ENCODE measurements at regions not wholly inside any gene's neighbourhood (a gene's known extent, or its start where the extent isn't known, plus 50 kb on each side); places are given as distances from the start of the nearest gene placed in this dataset.

- Histone ChIP-seq H3K9ac (replicated peaks; ENCODE audit: extremely low read depth, insufficient read depth, low read length) (no peak overlapping the region), H3K36me3 (ENCODE audit: control insufficient read depth in 2 of 2, extremely low read depth in 1 of 2, insufficient read depth in 2 of 2, low read length in 2 of 2) (no peaks in the 10 kb centered on the region), H3K27me3 (ENCODE audit: control insufficient read depth in 2 of 2, insufficient read depth in 2 of 2, low read length in 2 of 2) (no peaks in the 10 kb centered on the region), H3K27ac (ENCODE audit: insufficient read depth, low read depth, low read length) (no peak overlapping the region), H3K79me2 (ENCODE audit: control insufficient read depth, insufficient read depth, low read length) (peaks cover 5% of the 10 kb centered on the region), H3K4me2 (ENCODE audit: insufficient read depth, low read length) (no peak overlapping the region), H2AFZ (ENCODE audit: low read depth, low read length) (no peak overlapping the region), H3K4me3 (replicated peaks in 1 of 3; ENCODE audit: insufficient read depth in 1 of 3, low read depth in 1 of 3, low read length in 3 of 3) (no peak overlapping the region), H3K4me1 (ENCODE audit: control insufficient read depth, extremely low read depth, insufficient read depth, low read length) (peaks cover 18% of the 10 kb centered on the region), H3K9me1 (replicated peaks; ENCODE audit: control insufficient read depth, extremely low read depth, insufficient read depth, low read length) (no peaks in the 10 kb centered on the region), H3K9me3 (replicated peaks; ENCODE audit: control insufficient read depth, insufficient read depth, low read length) (no peaks in the 10 kb centered on the region), H4K20me1 (replicated peaks; ENCODE audit: control insufficient read depth, extremely low read depth, insufficient read depth, low read length) (no peaks in the 10 kb centered on the region)
- dilution Hi-C loops (cut with MboI; ENCODE audit: extremely low pct_ligation_motif_present, low sequenced_read_pairs) (no loop called here), intact Hi-C loops (cut with micrococcal nuclease) (no loop called here)
- CTCF ChIA-PET = no interaction called here
- TF ChIP-seq POLR2AphosphoS5 (IDR thresholded peaks at IDR 0.05; ENCODE audit: insufficient read depth, low read depth, low read length) (no peak), MYC (IDR thresholded peaks at IDR 0.05; ENCODE audit: low read depth, low read length) (no peak), GATA2 (IDR thresholded peaks at IDR 0.05; ENCODE audit: insufficient read depth, insufficient read length, low read depth, low read length) (no peak), FOS (IDR thresholded peaks at IDR 0.05; ENCODE audit: borderline replicate concordance, insufficient read depth, low read length) (no peak), EZH2 (IDR thresholded peaks at IDR 0.05; ENCODE audit: borderline replicate concordance, low read depth, low read length, severe bottlenecking) (no peak), JUN (IDR thresholded peaks at IDR 0.05; ENCODE audit: borderline replicate concordance, insufficient read depth, insufficient read length, low read depth) (no peak)
- POLR2A ChIA-PET = no interaction called here
- BruUV-seq (replicated peaks) = no TSS peak
- FAIRE-seq (no peak), DNase-seq (ENCODE audit: low read depth, low spot score) (no peak)
Observed at GRCh38 chr4:3382251-3382650, 59.5 kb upstream of the HGFAC start.

GRCh38 chr4:3384391-3384770 is 57.4 kb upstream of the HGFAC start:
- DNase-seq (ENCODE audit: low read depth, low spot score) (no peak), FAIRE-seq (peak; percentile 24)
- H3K36me3 ChIP-seq (ENCODE audit: control insufficient read depth in 2 of 2, extremely low read depth in 1 of 2, insufficient read depth in 2 of 2, low read length in 2 of 2) = no peaks in the 10 kb centered on the region
- no peak overlapping the region for H3K4me2 ChIP-seq (ENCODE audit: insufficient read depth, low read length)
- no peaks in the 10 kb centered on the region for H3K9me1 ChIP-seq (replicated peaks; ENCODE audit: control insufficient read depth, extremely low read depth, insufficient read depth, low read length)
- POLR2A ChIA-PET = no interaction called here
- TF ChIP-seq MYC (IDR thresholded peaks at IDR 0.05; ENCODE audit: low read depth, low read length) = no peak
- TF ChIP-seq FOS (IDR thresholded peaks at IDR 0.05; ENCODE audit: borderline replicate concordance, insufficient read depth, low read length) = no peak
- TF ChIP-seq EZH2 (IDR thresholded peaks at IDR 0.05; ENCODE audit: borderline replicate concordance, low read depth, low read length, severe bottlenecking) = no peak
- no peak for TF ChIP-seq JUN (IDR thresholded peaks at IDR 0.05; ENCODE audit: borderline replicate concordance, insufficient read depth, insufficient read length, low read depth)
- no peak for TF ChIP-seq MAX (IDR thresholded peaks at IDR 0.05; ENCODE audit: insufficient read depth, insufficient read length)
- TF ChIP-seq GATA2 (IDR thresholded peaks at IDR 0.05; ENCODE audit: insufficient read depth, insufficient read length, low read depth, low read length) = no peak
- TF ChIP-seq CTCF (IDR thresholded peaks at IDR 0.05; ENCODE audit: extremely low read depth in 1 of 2, insufficient read depth in 1 of 2, low read depth in 1 of 2, low read length in 2 of 2) = no peak
- TF ChIP-seq POLR2A (IDR thresholded peaks at IDR 0.05; ENCODE audit: low read depth, low read length) = no peak
- no peak for TF ChIP-seq POLR2AphosphoS5 (IDR thresholded peaks at IDR 0.05; ENCODE audit: insufficient read depth, low read depth, low read length)
- H3K9ac ChIP-seq (replicated peaks; ENCODE audit: extremely low read depth, insufficient read depth, low read length) = no peak overlapping the region
- intact Hi-C loops (cut with micrococcal nuclease) (no loop called here), dilution Hi-C loops (cut with MboI; ENCODE audit: extremely low pct_ligation_motif_present, low sequenced_read_pairs) (no loop called here)
- CTCF ChIA-PET = interaction anchor here (1.2 kb wide), 2 partner anchors 15 to 24 kb away, joined by 4 read pairs; no protein-coding TSS in a partner anchor
- H3K4me1 ChIP-seq (ENCODE audit: control insufficient read depth, extremely low read depth, insufficient read depth, low read length) = peaks cover 37% of the 10 kb centered on the region
- peaks cover 5% of the 10 kb centered on the region for H3K79me2 ChIP-seq (ENCODE audit: control insufficient read depth, insufficient read depth, low read length)
- H3K27ac ChIP-seq (ENCODE audit: insufficient read depth, low read depth, low read length) = no peak overlapping the region
- no TSS peak for BruUV-seq (replicated peaks)
- H2AFZ ChIP-seq (ENCODE audit: low read depth, low read length) = no peak overlapping the region
- H3K27me3 ChIP-seq (ENCODE audit: control insufficient read depth in 2 of 2, insufficient read depth in 2 of 2, low read length in 2 of 2) = no peaks in the 10 kb centered on the region
- no peaks in the 10 kb centered on the region for H4K20me1 ChIP-seq (replicated peaks; ENCODE audit: control insufficient read depth, extremely low read depth, insufficient read depth, low read length)
- H3K9me3 ChIP-seq (replicated peaks; ENCODE audit: control insufficient read depth, insufficient read depth, low read length) = no peaks in the 10 kb centered on the region
- H3K4me3 ChIP-seq (replicated peaks in 1 of 3; ENCODE audit: insufficient read depth in 1 of 3, low read depth in 1 of 3, low read length in 3 of 3) = no peak overlapping the region
